HepG2 (cell line): ENCODE measurements at regions not wholly inside any gene's neighbourhood (a gene's known extent, or its start where the extent isn't known, plus 50 kb on each side); places are given as distances from the start of the nearest gene placed in this dataset.

Experiments used
- ATAC-seq: fragments of 200-7000 bp; cut with Tn5 transposase; 3 replicates; pipeline ENCODE4 v1.9.1; 2020; ENCODE audit warnings: mild to moderate bottlenecking, moderate library complexity
- BruUV-seq: library from RNA; stranded (reverse); fragments of 400-500 nt; replicated peaks from 2 replicates; lab custom pipeline; 2021; lab: Mats Ljungman, UMichigan
- CTCF ChIA-PET: fragments of 300-600 bp; formaldehyde crosslinking; extraction: SDS; loops from one replicate; lab custom pipeline; 2021; ENCODE audit warnings: low total read pairs, inconsistent platforms, low intra/inter-chr PET ratio; lab: Yijun Ruan, JAX
- POLR2A ChIA-PET: fragments of 350-600 bp; sonication (Branson Sonifier 250); formaldehyde crosslinking; loops from one replicate; lab custom pipeline; 2020; ENCODE audit warnings: antibody characterized with exemption, inconsistent platforms; lab: Yijun Ruan, JAX
- DNase-seq: peaks from one replicate; pipeline ENCODE4 v3.0.0-alpha.2; 2015; ENCODE audit warnings: low spot score
- FAIRE-seq: peaks from 3 replicates; lab custom pipeline; 2011; peaks lifted over from hg19 to GRCh38; lab: Jason Lieb, UNC
- H2AFZ ChIP-seq: one replicate; pipeline ENCODE4 v1.6.1; 2011; ENCODE audit warnings: low read length, inconsistent platforms
- H3K27ac ChIP-seq: fragments of 300-600 bp; 3 replicates; pipeline ENCODE4 v1.8.0; 2011; ENCODE audit warnings: mixed run types, mild to moderate bottlenecking, mixed read lengths, low read length, inconsistent platforms; ENCODE audit not compliant: insufficient read depth; ENCODE audit errors: extremely low read length
- H3K27me3 ChIP-seq, 2 experiments: fragments of 200-600 bp in 1 of 2; 2 replicates in 1 of 2; 3 replicates in 1 of 2; pipeline versions ENCODE4 v1.6.0 to v1.8.0; 2011; ENCODE audit warnings: low read length in 2 of 2, mild to moderate bottlenecking in 2 of 2, moderate library complexity in 2 of 2, inconsistent platforms in 1 of 2; ENCODE audit not compliant: insufficient read depth in 2 of 2, control insufficient read depth in 1 of 2
- H3K36me3 ChIP-seq, 2 experiments: fragments of 200-600 bp in 1 of 2; replicated peaks in 1 of 2; 2 replicates in 1 of 2; 3 replicates in 1 of 2; pipeline versions ENCODE4 v1.5.1 to v1.8.0; 2011; ENCODE audit warnings: low read length in 2 of 2, inconsistent platforms in 1 of 2; ENCODE audit not compliant: insufficient read depth in 2 of 2, control insufficient read depth in 1 of 2
- H3K4me1 ChIP-seq: 2 replicates; pipeline ENCODE4 v1.5.1; 2012; ENCODE audit warnings: low read length, inconsistent platforms; ENCODE audit not compliant: insufficient read depth
- H3K4me2 ChIP-seq: 2 replicates; pipeline ENCODE4 v1.6.0; 2011; ENCODE audit warnings: low read depth, low read length, inconsistent platforms
- H3K4me3 ChIP-seq, 3 experiments: fragments of 200-600 bp in 1 of 3; sonication (generic), shearing (Covaris generic) in 1 of 3; replicated peaks in 1 of 3; 2 replicates each; pipeline ENCODE4 v1.5.1; 2011 to 2016; ENCODE audit warnings: low read length in 3 of 3, inconsistent platforms in 2 of 3, low read depth in 2 of 3, mild to moderate bottlenecking in 2 of 3, control low read depth in 1 of 3, mixed read lengths in 1 of 3; ENCODE audit not compliant: insufficient read depth in 1 of 3
- H3K79me2 ChIP-seq: one replicate; pipeline ENCODE4 v1.6.1; 2011; ENCODE audit warnings: low read length, inconsistent platforms; ENCODE audit not compliant: insufficient read depth
- H3K9ac ChIP-seq: 2 replicates; pipeline ENCODE4 v1.6.0; 2011; ENCODE audit warnings: mild to moderate bottlenecking, low read depth, low read length, inconsistent platforms; ENCODE audit not compliant: insufficient read depth
- H3K9me3 ChIP-seq: 2 replicates; pipeline ENCODE4 v1.5.1; 2012; ENCODE audit warnings: mild to moderate bottlenecking, low read length
- H4K20me1 ChIP-seq: 2 replicates; pipeline ENCODE4 v1.6.0; 2011; ENCODE audit warnings: inconsistent platforms, mild to moderate bottlenecking, low read length, moderate library complexity; ENCODE audit not compliant: insufficient read depth
- RBM39 ChIP-seq: fragments of 200-400 bp; formaldehyde crosslinking; IDR thresholded peaks from one replicate; pipeline ENCODE4 v1.6.1; 2018; ENCODE audit warnings: antibody characterized with exemption, mild to moderate bottlenecking, low read depth, low read length; ENCODE audit not compliant: poor library complexity, severe bottlenecking
- TARDBP ChIP-seq: sonication (generic); formaldehyde crosslinking; IDR thresholded peaks from 2 replicates; pipeline ENCODE4 v1.8.0; 2022; ENCODE audit warnings: mild to moderate bottlenecking, missing genetic modification reagents
- TSC22D2 ChIP-seq: sonication (generic); formaldehyde crosslinking; IDR thresholded peaks from 2 replicates; pipeline ENCODE4 v1.5.1; 2020; ENCODE audit warnings: missing genetic modification reagents, mild to moderate bottlenecking, borderline replicate concordance
- ZNF354B ChIP-seq: sonication (generic); formaldehyde crosslinking; IDR thresholded peaks from 2 replicates; pipeline ENCODE4 v1.8.0; 2022; ENCODE audit warnings: mild to moderate bottlenecking, missing genetic modification reagents
- ZNF766 ChIP-seq: sonication (generic); formaldehyde crosslinking; IDR thresholded peaks from 2 replicates; pipeline ENCODE4 v1.5.0; 2020; ENCODE audit warnings: missing genetic modification reagents, borderline replicate concordance
- ZNF792 ChIP-seq: IDR thresholded peaks from 2 replicates; pipeline ENCODE4 v1.6.1; 2016
- WGBS: methylation state at CpG from one replicate; pipeline ENCODE4 v1.1.6; 2017; ENCODE audit warnings: low lambda C conversion rate; 5-methylcytosine and 5-hydroxymethylcytosine counted together
- in situ Hi-C: cut with HindIII; loops from 2 replicates; pipeline ENCODE4 v1.10.0; 2017; ENCODE audit warnings: low pct_unique_long_range_greater_than_20kb; ENCODE audit not compliant: extremely low pct_ligation_motif_present
- intact Hi-C: fragments of 100-400 bp; cut with micrococcal nuclease; formaldehyde crosslinking; loops from one replicate; pipeline ENCODE4 v1.10.0; 2022; ENCODE audit not compliant: unreplicated experiment
- TF ChIP-seq, protein P1 (sequence below): sonication (generic); formaldehyde crosslinking; IDR thresholded peaks from 2 replicates; pipeline ENCODE4 v1.5.0; 2020; ENCODE audit warnings: mild to moderate bottlenecking, missing genetic modification reagents, moderate library complexity
- TF ChIP-seq, protein P2 (sequence below): sonication (generic); formaldehyde crosslinking; conservative IDR thresholded peaks from 2 replicates; pipeline ENCODE4 v1.8.0; 2022; ENCODE audit warnings: missing genetic modification reagents
- TF ChIP-seq, protein P3 (sequence below): sonication (generic); formaldehyde crosslinking; IDR thresholded peaks from 2 replicates; pipeline ENCODE4 v1.5.1; 2020; ENCODE audit warnings: missing genetic modification reagents, mild to moderate bottlenecking, borderline replicate concordance
- TF ChIP-seq, protein P4 (sequence below): sonication (generic); formaldehyde crosslinking; conservative IDR thresholded peaks from 2 replicates; pipeline ENCODE4 v1.5.0; 2020; ENCODE audit warnings: missing genetic modification reagents

DNA sequence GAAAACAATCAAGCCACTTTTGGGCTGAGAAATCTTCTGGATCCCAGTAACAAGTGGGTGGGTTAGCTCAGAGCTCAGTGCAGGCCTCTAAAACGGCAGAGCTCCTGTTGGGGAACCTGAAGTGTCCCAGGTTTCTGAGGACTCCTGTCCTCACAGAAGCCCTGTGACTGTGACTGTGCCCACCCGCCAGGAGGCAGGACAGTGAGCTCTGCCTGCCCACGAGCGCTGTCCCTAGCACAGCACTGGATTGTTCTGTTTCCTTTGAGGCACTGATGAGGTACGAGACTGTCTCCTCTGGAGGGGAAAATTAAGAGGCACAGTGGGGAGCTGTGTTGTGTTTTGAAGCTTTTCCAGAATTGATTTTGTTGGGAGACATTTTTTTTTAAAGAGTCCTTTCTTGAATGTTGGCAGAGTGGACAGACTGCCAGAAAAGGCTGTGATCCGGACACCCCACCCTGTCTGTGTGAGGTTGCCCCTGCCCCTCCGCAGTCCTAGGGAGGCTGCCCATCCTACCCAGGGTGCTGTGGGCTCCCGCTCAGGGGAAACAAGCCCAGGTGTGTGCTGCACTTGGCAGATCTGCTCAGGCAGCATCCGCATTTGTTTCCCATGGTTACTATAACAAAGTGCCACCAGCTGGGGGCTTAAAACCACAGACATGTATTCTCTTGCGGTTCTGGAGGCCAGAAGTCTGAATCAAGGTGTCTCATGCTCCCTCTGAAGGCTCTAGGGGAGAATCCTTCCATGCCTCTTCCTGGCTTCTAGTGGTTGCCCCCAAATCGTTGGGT, 66.6 kb upstream of the LARS2 start:
- Histone ChIP-seq H3K79me2 (no peaks in the 10 kb centered on the region), H2AFZ (no peak overlapping the region), H3K27me3 (peaks cover 3 to 43% of the 10 kb centered on the region in 2 experiments), H3K4me2 (no peak overlapping the region), H3K9ac (no peak overlapping the region), H3K4me1 (no peaks in the 10 kb centered on the region), H3K4me3 (no peak overlapping the region), H3K9me3 (no peaks in the 10 kb centered on the region), H3K27ac (no peak overlapping the region), H4K20me1 (no peaks in the 10 kb centered on the region), H3K36me3 (no peaks in the 10 kb centered on the region)
- TF ChIP-seq, protein P1, sequence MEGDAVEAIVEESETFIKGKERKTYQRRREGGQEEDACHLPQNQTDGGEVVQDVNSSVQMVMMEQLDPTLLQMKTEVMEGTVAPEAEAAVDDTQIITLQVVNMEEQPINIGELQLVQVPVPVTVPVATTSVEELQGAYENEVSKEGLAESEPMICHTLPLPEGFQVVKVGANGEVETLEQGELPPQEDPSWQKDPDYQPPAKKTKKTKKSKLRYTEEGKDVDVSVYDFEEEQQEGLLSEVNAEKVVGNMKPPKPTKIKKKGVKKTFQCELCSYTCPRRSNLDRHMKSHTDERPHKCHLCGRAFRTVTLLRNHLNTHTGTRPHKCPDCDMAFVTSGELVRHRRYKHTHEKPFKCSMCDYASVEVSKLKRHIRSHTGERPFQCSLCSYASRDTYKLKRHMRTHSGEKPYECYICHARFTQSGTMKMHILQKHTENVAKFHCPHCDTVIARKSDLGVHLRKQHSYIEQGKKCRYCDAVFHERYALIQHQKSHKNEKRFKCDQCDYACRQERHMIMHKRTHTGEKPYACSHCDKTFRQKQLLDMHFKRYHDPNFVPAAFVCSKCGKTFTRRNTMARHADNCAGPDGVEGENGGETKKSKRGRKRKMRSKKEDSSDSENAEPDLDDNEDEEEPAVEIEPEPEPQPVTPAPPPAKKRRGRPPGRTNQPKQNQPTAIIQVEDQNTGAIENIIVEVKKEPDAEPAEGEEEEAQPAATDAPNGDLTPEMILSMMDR (CRISPR knock-in tag): peak; percentile 11; the same call in 1 of the 2 replicates
- TF ChIP-seq ZNF354B: no peak
- no peak for TF ChIP-seq TSC22D2 (CRISPR knock-in tag)
- in situ Hi-C loops (no loop called here), intact Hi-C loops (no loop called here)
- 20% methylated on average over 6 of the region's 11 CpGs for WGBS
- BruUV-seq: no TSS peak
- POLR2A ChIA-PET: no interaction called here
- ATAC-seq (peak; percentile 76), DNase-seq (no peak), FAIRE-seq (no peak)
- CTCF ChIA-PET: no interaction called here

DNA sequence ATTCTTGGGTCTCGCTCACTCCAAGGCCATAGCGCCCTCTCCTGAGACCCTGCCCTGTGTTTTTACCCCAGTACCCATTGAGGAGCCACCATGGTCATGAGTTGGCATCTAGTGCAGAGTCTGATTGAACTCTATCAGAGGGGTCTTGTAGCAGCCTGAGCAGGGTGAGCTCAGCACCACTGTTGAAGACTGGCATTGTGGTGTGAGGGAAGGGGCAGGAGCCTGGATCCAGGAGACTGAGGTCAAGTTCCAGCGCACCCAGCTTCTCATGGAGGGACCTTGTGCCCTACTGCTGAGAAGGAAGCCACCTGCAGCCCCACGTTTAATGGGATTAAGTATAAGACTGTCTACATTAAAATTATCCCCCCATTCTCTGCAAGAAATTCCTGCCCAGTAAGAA, 65.8 kb upstream of the LARS2 start:
- H3K79me2 ChIP-seq: no peaks in the 10 kb centered on the region
- WGBS: 12% methylated on average over 4 of the region's 4 CpGs
- H3K9me3 ChIP-seq: no peaks in the 10 kb centered on the region
- H2AFZ ChIP-seq: no peak overlapping the region
- no peaks in the 10 kb centered on the region for H4K20me1 ChIP-seq
- CTCF ChIA-PET: no interaction called here
- no peaks in the 10 kb centered on the region for H3K4me1 ChIP-seq
- FAIRE-seq (no peak), DNase-seq (no peak), ATAC-seq (no peak)
- no peak overlapping the region for H3K4me3 ChIP-seq
- BruUV-seq: no TSS peak
- POLR2A ChIA-PET: no interaction called here
- in situ Hi-C loops: no loop called here
- H3K36me3 ChIP-seq: no peaks in the 10 kb centered on the region
- TF ChIP-seq, protein P2, sequence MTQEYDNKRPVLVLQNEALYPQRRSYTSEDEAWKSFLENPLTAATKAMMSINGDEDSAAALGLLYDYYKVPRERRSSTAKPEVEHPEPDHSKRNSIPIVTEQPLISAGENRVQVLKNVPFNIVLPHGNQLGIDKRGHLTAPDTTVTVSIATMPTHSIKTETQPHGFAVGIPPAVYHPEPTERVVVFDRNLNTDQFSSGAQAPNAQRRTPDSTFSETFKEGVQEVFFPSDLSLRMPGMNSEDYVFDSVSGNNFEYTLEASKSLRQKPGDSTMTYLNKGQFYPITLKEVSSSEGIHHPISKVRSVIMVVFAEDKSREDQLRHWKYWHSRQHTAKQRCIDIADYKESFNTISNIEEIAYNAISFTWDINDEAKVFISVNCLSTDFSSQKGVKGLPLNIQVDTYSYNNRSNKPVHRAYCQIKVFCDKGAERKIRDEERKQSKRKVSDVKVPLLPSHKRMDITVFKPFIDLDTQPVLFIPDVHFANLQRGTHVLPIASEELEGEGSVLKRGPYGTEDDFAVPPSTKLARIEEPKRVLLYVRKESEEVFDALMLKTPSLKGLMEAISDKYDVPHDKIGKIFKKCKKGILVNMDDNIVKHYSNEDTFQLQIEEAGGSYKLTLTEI: no peak
- TF ChIP-seq ZNF792 (CRISPR knock-in tag): no peak
- no peak for TF ChIP-seq ZNF766
- no peak for TF ChIP-seq RBM39
- TF ChIP-seq, protein P3, sequence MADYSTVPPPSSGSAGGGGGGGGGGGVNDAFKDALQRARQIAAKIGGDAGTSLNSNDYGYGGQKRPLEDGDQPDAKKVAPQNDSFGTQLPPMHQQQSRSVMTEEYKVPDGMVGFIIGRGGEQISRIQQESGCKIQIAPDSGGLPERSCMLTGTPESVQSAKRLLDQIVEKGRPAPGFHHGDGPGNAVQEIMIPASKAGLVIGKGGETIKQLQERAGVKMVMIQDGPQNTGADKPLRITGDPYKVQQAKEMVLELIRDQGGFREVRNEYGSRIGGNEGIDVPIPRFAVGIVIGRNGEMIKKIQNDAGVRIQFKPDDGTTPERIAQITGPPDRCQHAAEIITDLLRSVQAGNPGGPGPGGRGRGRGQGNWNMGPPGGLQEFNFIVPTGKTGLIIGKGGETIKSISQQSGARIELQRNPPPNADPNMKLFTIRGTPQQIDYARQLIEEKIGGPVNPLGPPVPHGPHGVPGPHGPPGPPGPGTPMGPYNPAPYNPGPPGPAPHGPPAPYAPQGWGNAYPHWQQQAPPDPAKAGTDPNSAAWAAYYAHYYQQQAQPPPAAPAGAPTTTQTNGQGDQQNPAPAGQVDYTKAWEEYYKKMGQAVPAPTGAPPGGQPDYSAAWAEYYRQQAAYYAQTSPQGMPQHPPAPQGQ (CRISPR knock-in tag): no peak
- TF ChIP-seq, protein P4, sequence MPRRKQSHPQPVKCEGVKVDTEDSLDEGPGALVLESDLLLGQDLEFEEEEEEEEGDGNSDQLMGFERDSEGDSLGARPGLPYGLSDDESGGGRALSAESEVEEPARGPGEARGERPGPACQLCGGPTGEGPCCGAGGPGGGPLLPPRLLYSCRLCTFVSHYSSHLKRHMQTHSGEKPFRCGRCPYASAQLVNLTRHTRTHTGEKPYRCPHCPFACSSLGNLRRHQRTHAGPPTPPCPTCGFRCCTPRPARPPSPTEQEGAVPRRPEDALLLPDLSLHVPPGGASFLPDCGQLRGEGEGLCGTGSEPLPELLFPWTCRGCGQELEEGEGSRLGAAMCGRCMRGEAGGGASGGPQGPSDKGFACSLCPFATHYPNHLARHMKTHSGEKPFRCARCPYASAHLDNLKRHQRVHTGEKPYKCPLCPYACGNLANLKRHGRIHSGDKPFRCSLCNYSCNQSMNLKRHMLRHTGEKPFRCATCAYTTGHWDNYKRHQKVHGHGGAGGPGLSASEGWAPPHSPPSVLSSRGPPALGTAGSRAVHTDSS (CRISPR knock-in tag): no peak
- no peak for TF ChIP-seq TARDBP (CRISPR knock-in tag)
- no peak overlapping the region for H3K9ac ChIP-seq
- no peak overlapping the region for H3K4me2 ChIP-seq
- intact Hi-C loops: no loop called here
- H3K27ac ChIP-seq: no peak overlapping the region
- peaks cover 3 to 45% of the 10 kb centered on the region in 2 experiments for H3K27me3 ChIP-seq
